ENCODE measurements at regions not wholly inside any gene's neighbourhood (a gene's known extent, or its start where the extent isn't known, plus 50 kb on each side); places are given as distances from the start of the nearest gene placed in this dataset.
A peak's percentile ranks its signal among the peaks of the same experiment; 100 is the strongest.

DNA sequence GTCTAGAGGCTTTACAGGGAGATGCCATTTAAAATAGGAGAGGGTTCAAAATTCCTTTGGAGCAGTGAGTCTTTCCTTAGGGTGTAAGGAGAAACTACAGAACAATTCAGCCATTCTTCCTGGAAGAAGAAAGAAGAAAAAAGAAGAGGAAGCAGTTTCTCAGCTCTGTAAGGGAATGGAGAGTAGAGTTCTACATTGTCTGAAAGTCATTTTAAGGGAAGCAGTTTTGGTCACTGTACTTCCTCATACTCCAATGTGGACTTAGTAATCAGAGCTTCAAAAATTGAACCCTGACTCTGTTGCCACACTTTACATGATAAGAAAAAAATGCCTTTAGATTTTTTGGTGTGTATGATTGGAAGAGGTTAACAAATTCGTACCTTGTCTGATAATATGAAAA, 122.4 kb downstream of the LRRC70 start:
- Histone ChIP-seq H3K4me3 (ENCODE audit: low read depth in 1 of 5, low read length in 5 of 5) (no peak overlapping the region), H3K27ac (ENCODE audit: low read depth, low read length) (no peak overlapping the region), H3K36me3 (ENCODE audit: control insufficient read depth in 5 of 5, insufficient read depth in 5 of 5, low read length in 5 of 5) (no peaks in the 10 kb centered on the region), H3K9me3 (ENCODE audit: control insufficient read depth in 5 of 5, low read length in 5 of 5) (no peaks in the 10 kb centered on the region), H3K4me1 (ENCODE audit: control insufficient read depth in 5 of 5, insufficient read depth in 5 of 5, low read length in 5 of 5) (no peaks in the 10 kb centered on the region), H3K9ac (ENCODE audit: low read length in 5 of 5) (no peak overlapping the region), H3K27me3 (ENCODE audit: control insufficient read depth in 5 of 5, insufficient read depth in 4 of 5, low read length in 5 of 5) (peaks cover 0 to 4% (median 0%) of the 10 kb centered on the region in 5 donors)

DNA sequence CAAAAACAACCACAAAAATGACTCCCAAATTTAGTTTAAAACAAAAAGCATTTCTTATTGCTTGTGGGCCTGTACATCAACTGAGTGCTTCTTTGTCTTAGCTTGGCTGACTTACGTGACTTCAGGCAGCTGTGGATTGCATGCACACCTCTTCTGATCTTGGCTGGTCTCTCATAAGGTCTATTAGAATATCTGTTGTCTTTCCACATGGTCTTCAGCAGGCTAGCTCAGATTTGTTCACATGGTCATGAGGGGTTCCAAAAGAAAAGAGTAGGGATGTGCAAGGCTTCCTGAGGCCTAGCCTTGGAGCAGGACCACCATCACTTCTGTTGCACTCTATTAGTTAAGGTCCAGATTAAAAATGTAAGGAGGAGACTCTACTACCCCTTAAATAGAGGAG, 120.1 kb downstream of the LRRC70 start:
- Histone ChIP-seq H3K27me3 (ENCODE audit: control insufficient read depth in 5 of 5, insufficient read depth in 4 of 5, low read length in 5 of 5) (peaks cover 0 to 4% (median 0%) of the 10 kb centered on the region in 5 donors), H3K27ac (ENCODE audit: low read depth, low read length) (no peak overlapping the region), H3K4me1 (ENCODE audit: control insufficient read depth in 5 of 5, insufficient read depth in 5 of 5, low read length in 5 of 5) (no peaks in the 10 kb centered on the region), H3K4me3 (ENCODE audit: low read depth in 1 of 5, low read length in 5 of 5) (no peak overlapping the region), H3K9me3 (ENCODE audit: control insufficient read depth in 5 of 5, low read length in 5 of 5) (no peaks in the 10 kb centered on the region), H3K9ac (ENCODE audit: low read length in 5 of 5) (no peak overlapping the region), H3K36me3 (ENCODE audit: control insufficient read depth in 5 of 5, insufficient read depth in 5 of 5, low read length in 5 of 5) (no peaks in the 10 kb centered on the region)

DNA sequence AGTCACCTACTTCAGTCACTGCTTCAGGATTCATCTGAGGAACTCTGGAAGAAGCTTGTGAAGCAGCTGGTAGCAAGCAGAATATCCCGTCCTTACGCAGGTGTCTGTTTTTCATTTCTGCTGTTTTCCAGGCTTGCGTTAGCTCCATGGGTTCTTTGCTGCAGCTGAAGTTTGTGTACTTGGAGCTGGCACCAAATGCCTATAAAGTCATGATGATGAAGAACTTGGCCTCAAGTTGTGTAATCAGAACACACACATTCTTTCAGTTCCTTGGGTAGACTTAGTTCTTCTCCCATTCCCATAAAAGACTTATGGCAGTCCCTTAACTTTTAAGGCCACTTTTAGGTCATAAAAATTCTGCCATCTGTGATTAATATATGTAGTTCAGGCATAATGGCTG, 116.7 kb downstream of the LRRC70 start:
- Histone ChIP-seq H3K27me3 (ENCODE audit: control insufficient read depth in 5 of 5, insufficient read depth in 4 of 5, low read length in 5 of 5) (no peaks in the 10 kb centered on the region), H3K9ac (ENCODE audit: low read length in 5 of 5) (no peak overlapping the region), H3K9me3 (ENCODE audit: control insufficient read depth in 5 of 5, low read length in 5 of 5) (no peaks in the 10 kb centered on the region), H3K27ac (ENCODE audit: low read depth, low read length) (no peak overlapping the region), H3K4me3 (ENCODE audit: low read depth in 1 of 5, low read length in 5 of 5) (no peak overlapping the region), H3K4me1 (ENCODE audit: control insufficient read depth in 5 of 5, insufficient read depth in 5 of 5, low read length in 5 of 5) (peaks cover 0 to 3% (median 0%) of the 10 kb centered on the region in 5 donors), H3K36me3 (ENCODE audit: control insufficient read depth in 5 of 5, insufficient read depth in 5 of 5, low read length in 5 of 5) (no peaks in the 10 kb centered on the region)

DNA sequence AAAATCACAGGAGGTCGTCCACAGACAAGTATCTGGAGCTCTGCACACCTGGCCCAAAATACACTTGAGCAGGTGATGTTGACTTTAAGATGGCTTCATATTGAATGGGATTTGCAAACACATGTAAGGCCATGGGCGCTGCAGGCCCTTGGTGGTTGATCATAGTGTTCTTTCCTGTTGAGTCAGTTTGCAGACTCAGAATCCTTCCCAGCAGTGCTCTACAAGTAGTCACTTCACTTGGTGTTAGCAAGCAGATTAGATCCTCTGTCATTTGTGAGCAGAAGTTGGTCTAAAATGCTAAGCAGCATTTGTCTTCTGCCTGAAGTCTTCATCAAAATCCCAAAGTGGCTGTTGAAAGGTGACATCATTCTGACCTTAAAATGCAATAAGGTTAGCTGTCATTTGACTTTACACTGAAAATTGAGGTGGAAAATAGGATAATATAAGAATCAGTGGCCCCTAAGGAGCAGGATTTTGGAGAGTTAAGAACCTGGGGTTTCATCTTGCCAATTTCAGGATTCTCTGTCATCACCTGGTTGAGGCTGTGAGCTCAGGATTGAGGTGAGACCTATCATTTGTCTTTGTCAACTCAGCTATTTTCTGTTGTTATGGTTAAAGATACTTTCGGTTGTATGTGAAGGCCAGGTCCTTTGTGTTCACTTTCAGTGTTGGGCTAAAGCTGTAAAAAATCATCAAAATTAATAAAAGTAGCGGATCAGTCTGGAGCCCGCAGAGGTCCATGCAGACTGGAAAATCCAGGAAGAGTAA, 114.5 kb downstream of the LRRC70 start:
- Histone ChIP-seq H3K4me1 (ENCODE audit: control insufficient read depth in 5 of 5, insufficient read depth in 5 of 5, low read length in 5 of 5) (peaks cover 0 to 11% (median 3%) of the 10 kb centered on the region in 5 donors), H3K27me3 (ENCODE audit: control insufficient read depth in 5 of 5, insufficient read depth in 4 of 5, low read length in 5 of 5) (no peaks in the 10 kb centered on the region), H3K36me3 (ENCODE audit: control insufficient read depth in 5 of 5, insufficient read depth in 5 of 5, low read length in 5 of 5) (no peaks in the 10 kb centered on the region), H3K4me3 (ENCODE audit: low read depth in 1 of 5, low read length in 5 of 5) (no peak overlapping the region), H3K9me3 (ENCODE audit: control insufficient read depth in 5 of 5, low read length in 5 of 5) (no peaks in the 10 kb centered on the region), H3K9ac (ENCODE audit: low read length in 5 of 5) (no peak overlapping the region), H3K27ac (ENCODE audit: low read depth, low read length) (no peak overlapping the region)

DNA sequence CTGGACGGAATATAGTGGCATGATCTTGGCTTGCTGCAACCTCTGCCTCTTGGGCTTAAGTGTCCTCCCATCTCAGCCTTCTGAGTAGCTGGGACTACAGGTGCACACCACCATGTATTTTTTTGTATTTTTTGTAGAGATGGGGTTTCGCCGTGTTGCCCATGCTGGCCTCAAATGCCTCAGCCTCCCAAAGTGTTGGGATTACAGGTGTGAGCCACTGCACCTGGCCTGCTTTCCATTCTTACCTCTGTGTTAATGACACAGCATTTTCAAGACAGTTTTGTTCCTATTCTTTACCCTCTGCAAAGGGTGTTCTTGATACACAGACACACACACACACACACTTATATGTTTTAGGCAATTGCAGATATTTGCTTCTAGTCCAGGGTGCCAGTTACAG, 113.3 kb downstream of the LRRC70 start:
- Histone ChIP-seq H3K27ac (ENCODE audit: low read depth, low read length) (no peak overlapping the region), H3K4me3 (ENCODE audit: low read depth in 1 of 5, low read length in 5 of 5) (no peak overlapping the region), H3K36me3 (ENCODE audit: control insufficient read depth in 5 of 5, insufficient read depth in 5 of 5, low read length in 5 of 5) (no peaks in the 10 kb centered on the region), H3K4me1 (ENCODE audit: control insufficient read depth in 5 of 5, insufficient read depth in 5 of 5, low read length in 5 of 5) (peaks cover 0 to 11% (median 3%) of the 10 kb centered on the region in 5 donors), H3K27me3 (ENCODE audit: control insufficient read depth in 5 of 5, insufficient read depth in 4 of 5, low read length in 5 of 5) (no peaks in the 10 kb centered on the region), H3K9me3 (ENCODE audit: control insufficient read depth in 5 of 5, low read length in 5 of 5) (no peaks in the 10 kb centered on the region), H3K9ac (ENCODE audit: low read length in 5 of 5) (no peak overlapping the region)

DNA sequence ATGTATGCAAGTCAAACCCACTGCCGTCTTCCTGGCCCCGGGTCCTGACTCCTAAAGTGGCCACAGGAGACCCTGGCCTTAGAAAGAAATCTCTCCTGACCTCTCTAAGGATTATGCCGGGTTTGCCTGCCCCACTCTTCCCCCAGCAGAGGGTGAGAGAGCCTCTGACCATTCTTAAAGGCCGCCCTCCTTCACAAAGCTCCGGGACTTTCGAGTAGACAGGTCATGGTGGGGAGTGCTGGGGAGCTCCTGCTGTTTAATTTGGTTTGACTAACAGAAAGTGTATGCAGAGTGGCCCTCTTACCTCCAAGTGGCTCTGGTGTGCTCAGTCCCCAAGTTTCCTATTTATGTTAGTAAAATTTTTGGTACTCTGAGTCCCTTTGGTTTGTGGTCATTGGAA, 111.8 kb downstream of the LRRC70 start:
- Histone ChIP-seq H3K27ac (ENCODE audit: low read depth, low read length) (no peak overlapping the region), H3K9ac (ENCODE audit: low read length in 5 of 5) (no peak overlapping the region), H3K4me3 (ENCODE audit: low read depth in 1 of 5, low read length in 5 of 5) (peak overlapping the region in 1 of 5 donors; percentile 59)

DNA sequence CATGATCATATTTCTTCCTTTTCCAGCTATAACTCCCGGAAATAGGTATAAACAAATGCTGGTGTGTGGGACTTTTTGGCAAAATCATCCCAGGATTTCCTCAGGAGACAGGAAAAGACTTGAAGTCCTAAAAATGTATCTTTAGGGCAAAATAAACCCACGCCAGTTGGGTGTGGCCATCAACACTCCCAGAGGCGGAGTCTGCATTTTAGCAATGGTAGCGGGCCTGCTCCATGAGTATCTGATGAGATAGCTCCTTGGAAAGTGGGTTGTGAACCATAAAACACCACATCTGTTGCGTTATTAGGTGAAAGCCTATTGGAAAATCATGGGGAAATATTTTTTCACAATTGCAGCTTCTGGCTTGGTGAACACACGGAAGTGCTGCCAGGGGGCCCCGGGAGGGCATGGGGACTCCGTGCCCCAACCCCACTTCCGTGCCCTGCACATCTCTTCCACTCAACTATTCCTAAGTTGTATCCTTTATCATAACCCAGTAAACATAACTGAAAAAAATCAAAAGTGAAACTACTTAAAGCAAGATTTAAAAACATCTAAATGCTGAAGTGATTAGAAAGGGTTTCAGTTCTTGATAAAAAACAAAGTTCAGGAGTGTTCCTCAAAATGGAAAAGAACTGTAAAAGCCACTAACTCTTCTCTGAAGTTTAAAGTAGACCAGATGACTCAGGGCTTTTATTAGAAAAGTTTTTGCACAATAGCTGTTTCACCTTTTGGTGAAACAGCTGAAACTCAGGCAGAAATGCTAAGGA, 111.2 kb downstream of the LRRC70 start:
- Histone ChIP-seq H3K9ac (ENCODE audit: low read length in 5 of 5) (peak overlapping the region in 2 of 5 donors; percentile 23 to 41), H3K4me3 (ENCODE audit: low read depth in 1 of 5, low read length in 5 of 5) (peak overlapping the region in 4 of 5 donors; percentile 31 to 61 (median 53)), H3K9me3 (ENCODE audit: control insufficient read depth in 5 of 5, low read length in 5 of 5) (peaks cover 0 to 6% (median 5%) of the 10 kb centered on the region in 5 donors), H3K27ac (ENCODE audit: low read depth, low read length) (no peak overlapping the region), H3K4me1 (ENCODE audit: control insufficient read depth in 5 of 5, insufficient read depth in 5 of 5, low read length in 5 of 5) (peaks cover 0 to 28% (median 3%) of the 10 kb centered on the region in 5 donors), H3K27me3 (ENCODE audit: control insufficient read depth in 5 of 5, insufficient read depth in 4 of 5, low read length in 5 of 5) (no peaks in the 10 kb centered on the region), H3K36me3 (ENCODE audit: control insufficient read depth in 5 of 5, insufficient read depth in 5 of 5, low read length in 5 of 5) (no peaks in the 10 kb centered on the region)

More for the DNA sequence above, 111.8 kb downstream of the LRRC70 start:
- Histone ChIP-seq H3K9me3 (ENCODE audit: control insufficient read depth in 5 of 5, low read length in 5 of 5) (peaks cover 0 to 6% (median 5%) of the 10 kb centered on the region in 5 donors), H3K36me3 (ENCODE audit: control insufficient read depth in 5 of 5, insufficient read depth in 5 of 5, low read length in 5 of 5) (no peaks in the 10 kb centered on the region), H3K27me3 (ENCODE audit: control insufficient read depth in 5 of 5, insufficient read depth in 4 of 5, low read length in 5 of 5) (no peaks in the 10 kb centered on the region), H3K4me1 (ENCODE audit: control insufficient read depth in 5 of 5, insufficient read depth in 5 of 5, low read length in 5 of 5) (peaks cover 0 to 22% (median 3%) of the 10 kb centered on the region in 5 donors)

DNA sequence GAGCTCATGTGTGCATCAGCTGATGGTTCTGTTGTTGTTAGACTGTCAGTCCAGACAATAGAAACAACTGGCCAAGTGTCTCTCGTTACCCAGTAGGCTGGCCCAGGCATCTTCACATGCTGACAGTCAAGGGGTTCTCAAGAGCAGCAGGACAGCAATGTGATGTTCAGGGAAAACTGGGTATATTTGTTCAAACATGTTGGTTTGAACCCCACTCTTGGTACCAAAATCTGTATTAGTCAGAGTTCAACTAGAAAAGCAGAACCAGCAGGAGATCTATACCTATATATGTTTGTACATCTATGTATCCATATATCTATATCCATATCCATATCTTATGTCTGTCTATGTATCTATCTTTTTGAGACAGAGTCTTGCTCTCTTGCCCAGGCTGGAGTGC, 108.1 kb downstream of the LRRC70 start:
- Histone ChIP-seq H3K27me3 (ENCODE audit: control insufficient read depth in 5 of 5, insufficient read depth in 4 of 5, low read length in 5 of 5) (no peaks in the 10 kb centered on the region), H3K27ac (ENCODE audit: low read depth, low read length) (no peak overlapping the region), H3K4me1 (ENCODE audit: control insufficient read depth in 5 of 5, insufficient read depth in 5 of 5, low read length in 5 of 5) (peaks cover 0 to 29% (median 3%) of the 10 kb centered on the region in 5 donors), H3K9me3 (ENCODE audit: control insufficient read depth in 5 of 5, low read length in 5 of 5) (peaks cover 0 to 6% (median 5%) of the 10 kb centered on the region in 5 donors), H3K36me3 (ENCODE audit: control insufficient read depth in 5 of 5, insufficient read depth in 5 of 5, low read length in 5 of 5) (no peaks in the 10 kb centered on the region), H3K9ac (ENCODE audit: low read length in 5 of 5) (no peak overlapping the region), H3K4me3 (ENCODE audit: low read depth in 1 of 5, low read length in 5 of 5) (no peak overlapping the region)

DNA sequence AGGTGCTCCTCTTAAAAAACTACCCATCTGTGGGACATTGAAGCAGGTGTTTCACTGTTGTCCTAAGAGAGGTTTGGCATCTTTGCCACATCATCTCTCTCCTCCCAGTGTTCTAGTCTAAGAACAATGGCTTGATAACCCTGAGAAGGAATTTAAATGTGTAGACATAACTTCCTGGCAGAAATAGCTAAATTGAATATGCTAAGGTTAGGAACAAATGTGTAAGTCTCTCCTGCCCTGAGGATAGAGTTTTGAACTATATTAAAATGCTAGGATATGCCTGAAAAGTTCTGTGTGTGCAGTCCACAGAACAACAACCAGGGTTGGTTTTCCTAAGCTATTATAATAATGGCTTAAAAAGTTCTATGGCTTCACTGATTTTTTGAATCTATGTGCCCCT, 106.6 kb downstream of the LRRC70 start:
- Histone ChIP-seq H3K4me1 (ENCODE audit: control insufficient read depth in 5 of 5, insufficient read depth in 5 of 5, low read length in 5 of 5) (peaks cover 0 to 25% (median 3%) of the 10 kb centered on the region in 5 donors), H3K9ac (ENCODE audit: low read length in 5 of 5) (no peak overlapping the region), H3K4me3 (ENCODE audit: low read depth in 1 of 5, low read length in 5 of 5) (no peak overlapping the region), H3K9me3 (ENCODE audit: control insufficient read depth in 5 of 5, low read length in 5 of 5) (peaks cover 0 to 6% (median 5%) of the 10 kb centered on the region in 5 donors), H3K27ac (ENCODE audit: low read depth, low read length) (no peak overlapping the region), H3K27me3 (ENCODE audit: control insufficient read depth in 5 of 5, insufficient read depth in 4 of 5, low read length in 5 of 5) (no peaks in the 10 kb centered on the region), H3K36me3 (ENCODE audit: control insufficient read depth in 5 of 5, insufficient read depth in 5 of 5, low read length in 5 of 5) (no peaks in the 10 kb centered on the region)

DNA sequence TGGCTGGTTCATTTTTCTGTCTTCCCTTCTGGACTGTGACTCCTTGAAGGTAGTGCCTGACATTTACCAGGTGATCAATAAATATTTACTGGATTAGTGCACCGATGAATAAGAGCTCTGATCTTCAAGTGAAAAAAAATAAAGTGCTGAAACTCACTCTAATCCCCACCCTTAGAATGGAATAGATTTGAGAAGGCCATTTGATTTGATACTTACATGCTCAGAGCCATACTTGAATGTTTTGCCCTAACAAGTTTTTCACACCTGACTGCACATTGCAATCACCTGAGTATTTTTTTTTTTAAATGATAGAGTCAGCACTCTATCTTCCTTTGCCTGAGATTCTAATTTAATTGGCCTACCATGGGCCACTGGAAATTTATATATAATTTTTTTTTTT, 105.7 kb downstream of the LRRC70 start:
- Histone ChIP-seq H3K9me3 (ENCODE audit: control insufficient read depth in 5 of 5, low read length in 5 of 5) (peaks cover 0 to 11% (median 7%) of the 10 kb centered on the region in 5 donors), H3K4me3 (ENCODE audit: low read depth in 1 of 5, low read length in 5 of 5) (no peak overlapping the region), H3K9ac (ENCODE audit: low read length in 5 of 5) (no peak overlapping the region), H3K27ac (ENCODE audit: low read depth, low read length) (no peak overlapping the region), H3K27me3 (ENCODE audit: control insufficient read depth in 5 of 5, insufficient read depth in 4 of 5, low read length in 5 of 5) (no peaks in the 10 kb centered on the region), H3K4me1 (ENCODE audit: control insufficient read depth in 5 of 5, insufficient read depth in 5 of 5, low read length in 5 of 5) (peaks cover 0 to 18% (median 0%) of the 10 kb centered on the region in 5 donors), H3K36me3 (ENCODE audit: control insufficient read depth in 5 of 5, insufficient read depth in 5 of 5, low read length in 5 of 5) (no peaks in the 10 kb centered on the region)
